Ureter (tissue), 1 donor: ENCODE measurements at regions not wholly inside any gene's neighbourhood (a gene's known extent, or its start where the extent isn't known, plus 50 kb on each side); places are given as distances from the start of the nearest gene placed in this dataset.
"Not testable (repeated sequence)": the region's sequence is repeated elsewhere in the genome, so short reads cannot be mapped to it uniquely, and the experiment has no call there.

Experiments used
- DNase-seq: peaks from one replicate; pipeline ENCODE4 v3.0.0-alpha.2; 2020; ENCODE audit warnings: low spot score
- donor health status: DM: yes; HTN: yes; CAD: no.

- no peak for DNase-seq
Observed at GRCh38 chr5:101653996-101654395, 642.1 kb downstream of the SLCO4C1 start.

- no peak for DNase-seq
Observed at GRCh38 chr5:101647861-101648260, 648.2 kb downstream of the SLCO4C1 start.

- DNase-seq, result no peak
Observed at GRCh38 chr5:101643794-101644193, 652.3 kb downstream of the SLCO4C1 start.

- DNase-seq, result no peak
Observed at GRCh38 chr5:101637599-101637998, 658.5 kb downstream of the SLCO4C1 start.

GRCh38 chr5:101627770-101628169, 668.3 kb downstream of the SLCO4C1 start:
- DNase-seq, result not testable (repeated sequence)

- DNase-seq, result no peak
Observed at GRCh38 chr5:101626572-101626971, 669.5 kb downstream of the SLCO4C1 start.

GRCh38 chr5:101611039-101611438, 685.0 kb downstream of the SLCO4C1 start:
- DNase-seq, result no peak

- DNase-seq, result no peak
Observed at GRCh38 chr5:101608322-101608721, 687.8 kb downstream of the SLCO4C1 start.

GRCh38 chr5:101605700-101606099, 690.4 kb downstream of the SLCO4C1 start:
- no peak for DNase-seq

- no peak for DNase-seq
Observed at GRCh38 chr5:101600614-101601013, 695.5 kb downstream of the SLCO4C1 start.

GRCh38 chr5:101590384-101590783, 687.3 kb upstream of the ST8SIA4 start:
- DNase-seq, result no peak

GRCh38 chr5:101585366-101585765, 682.3 kb upstream of the ST8SIA4 start:
- DNase-seq, result no peak

GRCh38 chr5:101580591-101580990, 677.5 kb upstream of the ST8SIA4 start:
- no peak for DNase-seq

GRCh38 chr5:101574017-101574416, 670.9 kb upstream of the ST8SIA4 start:
- DNase-seq, result no peak

GRCh38 chr5:101561018-101561417, 657.9 kb upstream of the ST8SIA4 start:
- DNase-seq, result no peak

GRCh38 chr5:101543780-101544179, 640.7 kb upstream of the ST8SIA4 start:
- no peak for DNase-seq

GRCh38 chr5:101539315-101539714, 636.2 kb upstream of the ST8SIA4 start:
- no peak for DNase-seq

GRCh38 chr5:101535626-101536025, 632.5 kb upstream of the ST8SIA4 start:
- no peak for DNase-seq

- DNase-seq, result no peak
Observed at GRCh38 chr5:101534491-101535110, 631.5 kb upstream of the ST8SIA4 start.

GRCh38 chr5:101532430-101532829, 629.3 kb upstream of the ST8SIA4 start:
- no peak for DNase-seq

GRCh38 chr5:101531026-101531425, 627.9 kb upstream of the ST8SIA4 start:
- no peak for DNase-seq

GRCh38 chr5:101529094-101529493, 626.0 kb upstream of the ST8SIA4 start:
- DNase-seq, result not testable (repeated sequence)

- no peak for DNase-seq
Observed at GRCh38 chr5:101520417-101520816, 617.3 kb upstream of the ST8SIA4 start.

GRCh38 chr5:101517795-101518194, 614.7 kb upstream of the ST8SIA4 start:
- no peak for DNase-seq
